ENCODE measurements at regions not wholly inside any gene's neighbourhood (a gene's known extent, or its start where the extent isn't known, plus 50 kb on each side); places are given as distances from the start of the nearest gene placed in this dataset.
"Not testable (repeated sequence)": the region's sequence is repeated elsewhere in the genome, so short reads cannot be mapped to it uniquely, and the experiment has no call there.

- POLR2A ChIA-PET: no interaction called here
- CTCF ChIA-PET: no interaction called here
- DNase-seq (ENCODE audit: extremely low spot score): no peak
- TF ChIP-seq, protein P1, sequence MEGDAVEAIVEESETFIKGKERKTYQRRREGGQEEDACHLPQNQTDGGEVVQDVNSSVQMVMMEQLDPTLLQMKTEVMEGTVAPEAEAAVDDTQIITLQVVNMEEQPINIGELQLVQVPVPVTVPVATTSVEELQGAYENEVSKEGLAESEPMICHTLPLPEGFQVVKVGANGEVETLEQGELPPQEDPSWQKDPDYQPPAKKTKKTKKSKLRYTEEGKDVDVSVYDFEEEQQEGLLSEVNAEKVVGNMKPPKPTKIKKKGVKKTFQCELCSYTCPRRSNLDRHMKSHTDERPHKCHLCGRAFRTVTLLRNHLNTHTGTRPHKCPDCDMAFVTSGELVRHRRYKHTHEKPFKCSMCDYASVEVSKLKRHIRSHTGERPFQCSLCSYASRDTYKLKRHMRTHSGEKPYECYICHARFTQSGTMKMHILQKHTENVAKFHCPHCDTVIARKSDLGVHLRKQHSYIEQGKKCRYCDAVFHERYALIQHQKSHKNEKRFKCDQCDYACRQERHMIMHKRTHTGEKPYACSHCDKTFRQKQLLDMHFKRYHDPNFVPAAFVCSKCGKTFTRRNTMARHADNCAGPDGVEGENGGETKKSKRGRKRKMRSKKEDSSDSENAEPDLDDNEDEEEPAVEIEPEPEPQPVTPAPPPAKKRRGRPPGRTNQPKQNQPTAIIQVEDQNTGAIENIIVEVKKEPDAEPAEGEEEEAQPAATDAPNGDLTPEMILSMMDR (IDR thresholded peaks at IDR 0.05; ENCODE audit: control extremely low read depth, extremely low read depth, low read depth, missing control alignments): no peak
These were observed 377.8 kb upstream of the SFSWAP start for GRCh38 chr12:131333136-131333535.

DNA sequence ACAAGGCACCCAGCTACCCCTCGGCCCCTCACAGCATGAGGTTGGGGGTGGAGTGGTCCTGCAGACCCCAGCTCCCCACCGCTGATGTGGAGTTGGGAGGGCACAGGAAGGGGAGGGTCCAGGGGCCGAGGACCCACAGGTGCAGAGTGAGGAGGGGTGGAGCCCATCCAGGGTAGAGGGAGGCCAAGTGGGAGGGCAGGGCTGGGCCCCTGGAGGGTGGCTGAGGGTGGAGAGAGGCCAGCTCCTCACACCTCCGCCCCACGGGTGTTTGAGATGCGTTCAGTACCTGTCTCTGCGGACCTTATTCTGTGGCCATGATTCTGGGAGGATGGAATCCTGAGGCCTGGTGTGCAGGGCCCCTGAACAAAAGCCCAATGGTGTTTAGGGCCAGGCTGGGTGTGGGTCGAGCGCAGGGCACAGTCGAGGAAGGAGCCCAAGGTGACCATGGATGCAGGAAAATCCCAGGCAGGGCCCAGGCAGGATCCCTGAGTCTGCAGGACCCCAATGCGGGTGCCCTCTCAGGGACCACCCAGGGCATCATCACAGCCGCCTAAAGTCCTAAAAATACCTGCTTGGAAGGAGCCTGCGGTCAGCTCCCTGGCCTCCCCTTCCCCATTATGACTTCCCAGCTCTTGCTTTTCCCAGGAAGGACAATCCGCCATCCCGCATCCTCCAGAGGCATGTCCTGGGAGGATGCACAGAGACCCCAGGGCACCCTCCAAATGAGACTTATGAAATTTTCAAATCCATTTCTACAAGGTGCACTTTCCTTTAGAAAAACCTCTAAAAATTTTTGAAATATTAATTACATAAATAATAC, 377.1 kb upstream of the SFSWAP start:
- ChIA-PET CTCF (no interaction called here), POLR2A (no interaction called here)
- no peak for DNase-seq (ENCODE audit: extremely low spot score)
- TF ChIP-seq, protein P1 (IDR thresholded peaks at IDR 0.05; ENCODE audit: control extremely low read depth, extremely low read depth, low read depth, missing control alignments): no peak

DNA sequence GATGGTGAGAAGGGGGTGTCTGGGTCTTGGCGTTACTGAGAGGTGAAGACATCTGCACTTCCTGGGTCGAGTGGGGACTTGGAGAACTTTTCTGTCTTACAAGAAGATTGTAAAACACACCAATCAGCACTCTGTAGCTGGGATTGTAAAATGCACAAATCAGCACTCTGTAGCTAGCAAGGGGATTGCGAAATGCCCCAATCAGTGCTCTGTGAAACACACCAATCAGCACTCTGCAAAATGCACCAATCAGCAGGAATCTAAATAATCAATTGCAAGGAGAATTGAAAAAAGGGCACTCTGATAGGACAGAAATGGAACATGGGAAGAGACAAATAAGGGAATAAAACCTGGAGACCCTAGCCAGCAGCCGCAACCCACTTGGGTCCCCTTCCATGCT, 376.1 kb upstream of the SFSWAP start:
- ChIA-PET POLR2A (no interaction called here), CTCF (no interaction called here)
- no peak for DNase-seq (ENCODE audit: extremely low spot score)
- TF ChIP-seq, protein P1 (IDR thresholded peaks at IDR 0.05; ENCODE audit: control extremely low read depth, extremely low read depth, low read depth, missing control alignments): no peak

DNA sequence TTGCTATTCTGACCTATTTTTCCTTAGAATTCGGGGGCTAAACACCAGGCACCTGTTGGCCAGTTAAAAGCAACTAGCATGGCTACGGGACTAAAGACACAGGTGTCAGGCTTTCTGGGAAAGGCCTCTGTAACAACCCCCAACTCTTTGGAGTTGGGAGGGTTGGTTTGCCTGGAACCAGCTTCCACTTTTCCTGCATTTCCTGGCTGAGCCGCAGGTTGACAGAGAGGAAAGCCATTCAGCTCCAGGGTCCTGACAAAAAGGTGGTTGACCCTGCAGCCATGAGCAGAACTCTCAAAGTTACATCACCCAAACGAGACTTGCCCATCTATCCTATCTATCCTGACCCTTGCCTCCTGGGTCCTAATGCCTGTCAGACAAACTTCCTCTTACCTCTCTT, 375.4 kb upstream of the SFSWAP start:
- POLR2A ChIA-PET: no interaction called here
- TF ChIP-seq, protein P1 (IDR thresholded peaks at IDR 0.05; ENCODE audit: control extremely low read depth, extremely low read depth, low read depth, missing control alignments): no peak
- CTCF ChIA-PET: no interaction called here
- DNase-seq (ENCODE audit: extremely low spot score): no peak

GRCh38 chr12:131337861-131338260, 373.0 kb upstream of the SFSWAP start:
- CTCF ChIA-PET: interaction anchor here (1.4 kb wide), 1 partner anchor 13 kb away, joined by 3 read pairs; no protein-coding TSS in a partner anchor
- POLR2A ChIA-PET; DNase-seq (ENCODE audit: extremely low spot score): not testable (repeated sequence)

- ChIA-PET POLR2A (no interaction called here), CTCF (no interaction called here)
- TF ChIP-seq, protein P1 (IDR thresholded peaks at IDR 0.05; ENCODE audit: control extremely low read depth, extremely low read depth, low read depth, missing control alignments): no peak
- no peak for DNase-seq (ENCODE audit: extremely low spot score)
These were observed 370.2 kb upstream of the SFSWAP start for GRCh38 chr12:131340616-131341210.

- DNase-seq (ENCODE audit: extremely low spot score); POLR2A ChIA-PET; CTCF ChIA-PET: not testable (repeated sequence)
These were observed 369.3 kb upstream of the SFSWAP start for GRCh38 chr12:131341608-131342007.

- POLR2A ChIA-PET; DNase-seq (ENCODE audit: extremely low spot score); CTCF ChIA-PET: not testable (repeated sequence)
These were observed 367.5 kb upstream of the SFSWAP start for GRCh38 chr12:131343436-131343835.

DNA sequence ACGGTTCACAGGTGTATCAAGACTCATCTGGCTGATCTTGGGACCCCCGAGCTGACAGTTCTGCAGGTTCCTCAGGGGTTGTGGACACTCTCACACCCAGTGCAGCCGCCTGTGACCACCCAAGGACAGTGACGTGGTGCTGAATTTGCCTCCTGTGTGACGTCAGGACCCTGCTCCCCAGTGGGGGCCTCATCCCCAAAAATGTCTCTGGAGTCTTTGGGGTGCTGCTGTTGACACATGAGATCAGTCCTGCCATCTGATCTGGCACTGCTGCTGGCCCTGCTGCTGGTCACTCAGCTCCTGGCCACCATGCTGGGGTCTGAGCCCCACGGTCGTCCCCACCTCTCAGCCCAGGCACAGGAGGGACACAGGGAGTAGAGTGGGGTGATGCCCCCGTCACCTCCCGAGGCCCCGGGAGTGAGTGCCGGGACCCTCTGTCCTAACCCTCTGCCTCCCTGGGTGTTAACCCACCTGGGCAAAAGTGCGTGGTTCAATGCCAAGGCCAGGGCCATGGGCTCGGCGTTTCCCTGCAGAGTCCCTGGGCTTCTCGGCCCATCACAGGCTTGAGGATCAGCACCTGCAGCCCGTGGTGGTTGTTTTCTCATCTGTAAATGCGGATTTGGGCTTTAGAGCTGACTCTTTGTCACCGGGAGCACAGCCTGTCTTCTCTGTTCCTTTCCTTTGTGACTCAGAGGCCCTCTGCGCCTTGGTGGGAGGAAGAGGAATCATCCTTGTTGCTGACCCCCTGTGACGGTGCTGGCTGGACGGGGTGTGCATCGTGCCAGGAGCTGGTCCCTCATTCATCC, 366.0 kb upstream of the SFSWAP start:
- CTCF ChIA-PET; POLR2A ChIA-PET; DNase-seq (ENCODE audit: extremely low spot score): not testable (repeated sequence)

Data from GM10248 (cell line).